ENCODE measurements at regions not wholly inside any gene's neighbourhood (a gene's known extent, or its start where the extent isn't known, plus 50 kb on each side); places are given as distances from the start of the nearest gene placed in this dataset.

DNA sequence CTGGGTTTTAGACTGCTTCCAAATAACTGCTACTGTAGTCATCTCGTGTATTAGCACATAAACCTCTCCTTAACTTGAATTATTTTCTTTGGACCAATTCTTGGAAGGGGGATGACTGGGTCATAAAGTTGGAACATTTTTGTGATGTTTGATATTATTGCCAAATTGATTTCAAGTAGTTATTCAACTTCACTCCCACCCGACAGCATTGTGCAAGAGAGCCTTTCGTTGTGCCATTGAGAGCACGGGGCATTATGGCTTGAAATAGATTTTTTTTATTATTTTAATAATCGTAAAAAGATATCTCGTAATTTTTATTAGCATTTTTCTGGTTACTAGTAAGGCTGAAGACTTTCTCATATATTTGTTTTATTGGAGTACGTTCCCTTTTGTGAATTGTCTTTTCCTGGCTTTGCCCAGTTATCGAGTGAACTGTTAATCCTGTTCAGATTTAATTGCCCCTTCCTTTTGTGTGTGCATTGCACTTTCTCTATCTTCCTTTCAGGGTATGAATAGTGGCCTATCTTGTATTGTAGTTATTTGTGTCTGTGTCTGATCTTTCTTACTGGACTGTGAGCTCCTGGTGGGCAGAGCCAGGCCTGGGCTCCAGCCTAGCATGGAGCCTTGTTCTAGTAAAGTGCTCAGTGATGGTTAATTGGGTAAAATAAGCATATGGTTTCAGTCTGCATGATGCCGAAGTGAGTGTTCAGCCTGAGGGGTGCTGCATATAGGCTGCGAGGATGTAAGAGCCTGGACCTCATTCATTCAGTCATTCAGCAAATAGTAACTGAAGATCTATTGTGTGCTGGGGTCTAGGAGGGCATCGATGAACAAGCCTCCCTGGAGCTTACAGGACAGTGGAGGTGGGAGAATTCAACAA lies 93.5 kb upstream of the SHB start:
- no peak for TF ChIP-seq ZNF274 (IDR thresholded peaks at IDR 0.05; ENCODE audit: low read depth, low read length)
- TF ChIP-seq YY1 (IDR thresholded peaks at IDR 0.05; ENCODE audit: insufficient read depth, insufficient read length), result no peak
